ENCODE measurements at regions not wholly inside any gene's neighbourhood (a gene's known extent, or its start where the extent isn't known, plus 50 kb on each side); places are given as distances from the start of the nearest gene placed in this dataset.

- no peaks in the 10 kb centered on the region for H3K9me3 Mint-ChIP-seq
- no peak for ATAC-seq (ENCODE audit: low read depth)
- no peaks in the 10 kb centered on the region for H3K36me3 Mint-ChIP-seq
- no peaks in the 10 kb centered on the region for H3K4me1 Mint-ChIP-seq
- H3K27ac Mint-ChIP-seq = no peak overlapping the region
- DNase-seq (ENCODE audit: low spot score in 2 of 2) = no peak
- H3K4me3 Mint-ChIP-seq = no peak overlapping the region
- H3K27me3 Mint-ChIP-seq = peaks cover 2% of the 10 kb centered on the region
These were observed 642.9 kb downstream of the PTPRU start for GRCh38 chr1:29879217-29879616.

GRCh38 chr1:29878501-29878900, 642.2 kb downstream of the PTPRU start:
- no peaks in the 10 kb centered on the region for H3K9me3 Mint-ChIP-seq
- H3K4me3 Mint-ChIP-seq = no peak overlapping the region
- no peaks in the 10 kb centered on the region for H3K4me1 Mint-ChIP-seq
- H3K27ac Mint-ChIP-seq = no peak overlapping the region
- H3K36me3 Mint-ChIP-seq = no peaks in the 10 kb centered on the region
- ATAC-seq (ENCODE audit: low read depth) = no peak
- peaks cover 2% of the 10 kb centered on the region for H3K27me3 Mint-ChIP-seq
- no peak for DNase-seq (ENCODE audit: low spot score in 2 of 2)

- no peaks in the 10 kb centered on the region for H3K36me3 Mint-ChIP-seq
- no peak overlapping the region for H3K27ac Mint-ChIP-seq
- no peaks in the 10 kb centered on the region for H3K4me1 Mint-ChIP-seq
- H3K9me3 Mint-ChIP-seq = no peaks in the 10 kb centered on the region
- peaks cover 2% of the 10 kb centered on the region for H3K27me3 Mint-ChIP-seq
- ATAC-seq (ENCODE audit: low read depth) (no peak), DNase-seq (ENCODE audit: low spot score in 2 of 2) (no peak)
- H3K4me3 Mint-ChIP-seq = no peak overlapping the region
These were observed 640.6 kb downstream of the PTPRU start for GRCh38 chr1:29876902-29877301.

- DNase-seq (ENCODE audit: low spot score in 2 of 2) = no peak
- no peaks in the 10 kb centered on the region for H3K4me1 Mint-ChIP-seq
- no peaks in the 10 kb centered on the region for H3K9me3 Mint-ChIP-seq
- H3K27ac Mint-ChIP-seq = no peak overlapping the region
- no peaks in the 10 kb centered on the region for H3K36me3 Mint-ChIP-seq
- peaks cover 2% of the 10 kb centered on the region for H3K27me3 Mint-ChIP-seq
- ATAC-seq (ENCODE audit: low read depth) = no peak
- no peak overlapping the region for H3K4me3 Mint-ChIP-seq
These were observed 640.1 kb downstream of the PTPRU start for GRCh38 chr1:29876441-29876840.

GRCh38 chr1:29875557-29876028, 639.3 kb downstream of the PTPRU start:
- no peak for DNase-seq (ENCODE audit: low spot score in 2 of 2)
- Mint-ChIP-seq H3K4me1 (no peaks in the 10 kb centered on the region), H3K4me3 (no peak overlapping the region), H3K9me3 (no peaks in the 10 kb centered on the region), H3K27ac (no peak overlapping the region), H3K36me3 (no peaks in the 10 kb centered on the region), H3K27me3 (peaks cover 2% of the 10 kb centered on the region)
- no peak for ATAC-seq (ENCODE audit: low read depth)

GRCh38 chr1:29870621-29871020, 634.3 kb downstream of the PTPRU start:
- H3K27me3 Mint-ChIP-seq = peaks cover 13% of the 10 kb centered on the region
- DNase-seq (ENCODE audit: low spot score in 2 of 2) (no peak), ATAC-seq (ENCODE audit: low read depth) (no peak)
- H3K9me3 Mint-ChIP-seq = peaks cover 5% of the 10 kb centered on the region
- H3K36me3 Mint-ChIP-seq = no peaks in the 10 kb centered on the region
- H3K27ac Mint-ChIP-seq = no peak overlapping the region
- H3K4me3 Mint-ChIP-seq = no peak overlapping the region
- no peaks in the 10 kb centered on the region for H3K4me1 Mint-ChIP-seq

GRCh38 chr1:29869802-29870201, 633.5 kb downstream of the PTPRU start:
- Mint-ChIP-seq H3K4me3 (no peak overlapping the region), H3K4me1 (no peaks in the 10 kb centered on the region), H3K36me3 (no peaks in the 10 kb centered on the region), H3K9me3 (peaks cover 5% of the 10 kb centered on the region), H3K27me3 (peaks cover 13% of the 10 kb centered on the region), H3K27ac (no peak overlapping the region)
- DNase-seq (ENCODE audit: low spot score in 2 of 2) (no peak), ATAC-seq (ENCODE audit: low read depth) (no peak)

GRCh38 chr1:29868944-29869343, 632.6 kb downstream of the PTPRU start:
- no peak overlapping the region for H3K4me3 Mint-ChIP-seq
- peaks cover 5% of the 10 kb centered on the region for H3K9me3 Mint-ChIP-seq
- H3K27ac Mint-ChIP-seq = no peak overlapping the region
- ATAC-seq (ENCODE audit: low read depth) = no peak
- H3K36me3 Mint-ChIP-seq = no peaks in the 10 kb centered on the region
- DNase-seq (ENCODE audit: low spot score in 2 of 2) = no peak
- no peaks in the 10 kb centered on the region for H3K4me1 Mint-ChIP-seq
- H3K27me3 Mint-ChIP-seq = peaks cover 13% of the 10 kb centered on the region

- DNase-seq (ENCODE audit: low spot score in 2 of 2) (no peak), ATAC-seq (ENCODE audit: low read depth) (no peak)
- Mint-ChIP-seq H3K4me1 (no peaks in the 10 kb centered on the region), H3K27me3 (peaks cover 13% of the 10 kb centered on the region), H3K9me3 (peaks cover 5% of the 10 kb centered on the region), H3K36me3 (no peaks in the 10 kb centered on the region), H3K27ac (no peak overlapping the region), H3K4me3 (no peak overlapping the region)
These were observed 631.8 kb downstream of the PTPRU start for GRCh38 chr1:29868096-29868495.

GRCh38 chr1:29865051-29865450, 628.7 kb downstream of the PTPRU start:
- Mint-ChIP-seq H3K4me1 (no peaks in the 10 kb centered on the region), H3K4me3 (no peak overlapping the region), H3K27me3 (peaks cover 13% of the 10 kb centered on the region), H3K27ac (no peak overlapping the region), H3K36me3 (peaks cover 2% of the 10 kb centered on the region), H3K9me3 (peaks cover 13% of the 10 kb centered on the region)
- DNase-seq (ENCODE audit: low spot score in 2 of 2) (no peak), ATAC-seq (ENCODE audit: low read depth) (no peak)

- peaks cover 12% of the 10 kb centered on the region for H3K9me3 Mint-ChIP-seq
- peaks cover 2% of the 10 kb centered on the region for H3K36me3 Mint-ChIP-seq
- H3K27ac Mint-ChIP-seq = no peak overlapping the region
- no peak for DNase-seq (ENCODE audit: low spot score in 2 of 2)
- H3K4me1 Mint-ChIP-seq = no peaks in the 10 kb centered on the region
- ATAC-seq (ENCODE audit: low read depth) = no peak
- no peak overlapping the region for H3K4me3 Mint-ChIP-seq
- H3K27me3 Mint-ChIP-seq = peaks cover 11% of the 10 kb centered on the region
These were observed 628.2 kb downstream of the PTPRU start for GRCh38 chr1:29864431-29865022.

- no peak for ATAC-seq (ENCODE audit: low read depth)
These were observed 625.6 kb downstream of the PTPRU start for GRCh38 chr1:29861922-29862321.

GRCh38 chr1:29861446-29861845, 625.1 kb downstream of the PTPRU start:
- Mint-ChIP-seq H3K4me3 (no peak overlapping the region), H3K27me3 (peaks cover 4% of the 10 kb centered on the region), H3K27ac (no peak overlapping the region), H3K9me3 (peaks cover 10% of the 10 kb centered on the region), H3K36me3 (peaks cover 2% of the 10 kb centered on the region), H3K4me1 (no peaks in the 10 kb centered on the region)
- ATAC-seq (ENCODE audit: low read depth) = no peak
- no peak for DNase-seq (ENCODE audit: low spot score in 2 of 2)

More at GRCh38 chr1:29861922-29862321, 625.6 kb downstream of the PTPRU start:
- Mint-ChIP-seq H3K4me3 (no peak overlapping the region), H3K9me3 (peaks cover 10% of the 10 kb centered on the region), H3K27me3 (peaks cover 7% of the 10 kb centered on the region), H3K36me3 (peaks cover 2% of the 10 kb centered on the region), H3K4me1 (no peaks in the 10 kb centered on the region), H3K27ac (no peak overlapping the region)
- no peak for DNase-seq (ENCODE audit: low spot score in 2 of 2)

- no peaks in the 10 kb centered on the region for H3K4me1 Mint-ChIP-seq
- ATAC-seq (ENCODE audit: low read depth) (no peak), DNase-seq (ENCODE audit: low spot score in 2 of 2) (no peak)
- H3K4me3 Mint-ChIP-seq = no peak overlapping the region
- H3K27me3 Mint-ChIP-seq = no peaks in the 10 kb centered on the region
- peaks cover 2% of the 10 kb centered on the region for H3K36me3 Mint-ChIP-seq
- no peak overlapping the region for H3K27ac Mint-ChIP-seq
- peaks cover 8% of the 10 kb centered on the region for H3K9me3 Mint-ChIP-seq
These were observed 624.4 kb downstream of the PTPRU start for GRCh38 chr1:29860681-29861080.

- DNase-seq (ENCODE audit: low spot score in 2 of 2) (no peak), ATAC-seq (ENCODE audit: low read depth) (no peak)
- Mint-ChIP-seq H3K4me3 (no peak overlapping the region), H3K27me3 (peaks cover 1% of the 10 kb centered on the region), H3K27ac (no peak overlapping the region), H3K36me3 (peaks cover 2% of the 10 kb centered on the region), H3K9me3 (peaks cover 8% of the 10 kb centered on the region), H3K4me1 (no peaks in the 10 kb centered on the region)
These were observed 623.7 kb downstream of the PTPRU start for GRCh38 chr1:29860056-29860455.

Data from memory B cell (primary cell).